Myocyte (in vitro differentiated cells): ENCODE measurements at regions not wholly inside any gene's neighbourhood (a gene's known extent, or its start where the extent isn't known, plus 50 kb on each side); places are given as distances from the start of the nearest gene placed in this dataset.
A peak's percentile ranks its signal among the peaks of the same experiment; 100 is the strongest.
"Not testable (repeated sequence)": the region's sequence is repeated elsewhere in the genome, so short reads cannot be mapped to it uniquely, and the experiment has no call there.

Source experiments
- DNase-seq: peaks from one replicate; pipeline ENCODE4 v3.0.0-alpha.2; 2012; ENCODE audit warnings: low read depth

DNA sequence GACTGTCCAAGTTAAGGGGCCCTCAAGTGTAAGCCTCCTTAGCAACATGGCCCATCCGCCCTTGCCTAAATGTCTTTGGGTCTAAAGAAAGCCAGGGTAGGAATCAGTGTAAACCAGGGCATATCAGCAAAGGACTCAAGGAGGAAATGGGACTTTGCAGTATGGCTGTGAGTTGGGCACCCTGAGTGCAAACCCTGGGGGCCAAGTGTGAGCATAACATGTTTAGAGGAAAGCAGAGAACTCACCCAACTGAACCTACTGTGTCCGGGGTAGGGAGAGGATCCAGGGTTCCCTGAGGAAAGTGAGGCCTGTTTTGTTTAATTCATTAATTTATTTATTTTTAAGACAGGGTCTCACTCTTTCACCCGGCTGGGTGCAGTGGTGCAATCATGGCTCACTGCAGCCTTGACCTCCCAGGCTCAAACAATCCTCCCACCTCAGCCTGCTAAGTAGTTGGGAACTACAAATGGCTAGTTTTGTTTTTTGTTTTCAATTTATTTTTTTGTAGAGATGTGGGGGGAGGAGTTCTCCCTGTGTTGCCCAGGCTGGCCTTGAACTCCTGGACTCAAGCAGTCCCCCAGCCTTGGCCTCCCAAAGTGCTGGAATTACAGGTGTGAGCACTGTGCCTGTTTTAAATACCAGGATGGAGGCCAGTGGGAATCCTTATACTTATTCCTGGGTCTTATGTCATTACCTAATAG, 51.0 kb upstream of the ACTR3 start:
- DNase-seq = no peak

DNA sequence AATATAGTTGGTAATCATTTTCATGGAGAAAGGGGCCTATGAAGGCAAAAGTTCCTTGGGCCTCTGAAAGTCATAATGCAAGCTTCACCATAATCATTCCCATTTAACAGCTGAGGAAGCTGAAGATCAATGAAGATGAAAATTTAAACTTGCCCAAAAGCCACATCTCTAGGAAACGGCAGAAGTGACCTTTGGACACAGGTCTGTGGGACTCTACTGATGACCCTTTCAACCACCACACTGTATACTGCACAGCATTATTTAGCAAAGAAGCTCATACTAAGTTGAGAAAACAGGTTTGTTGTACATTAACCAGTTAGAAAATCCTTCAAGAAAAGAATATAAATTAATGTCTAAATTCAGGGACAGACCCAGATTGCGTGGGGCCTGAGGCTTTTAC, 51.6 kb upstream of the ACTR3 start:
- no peak for DNase-seq

DNA sequence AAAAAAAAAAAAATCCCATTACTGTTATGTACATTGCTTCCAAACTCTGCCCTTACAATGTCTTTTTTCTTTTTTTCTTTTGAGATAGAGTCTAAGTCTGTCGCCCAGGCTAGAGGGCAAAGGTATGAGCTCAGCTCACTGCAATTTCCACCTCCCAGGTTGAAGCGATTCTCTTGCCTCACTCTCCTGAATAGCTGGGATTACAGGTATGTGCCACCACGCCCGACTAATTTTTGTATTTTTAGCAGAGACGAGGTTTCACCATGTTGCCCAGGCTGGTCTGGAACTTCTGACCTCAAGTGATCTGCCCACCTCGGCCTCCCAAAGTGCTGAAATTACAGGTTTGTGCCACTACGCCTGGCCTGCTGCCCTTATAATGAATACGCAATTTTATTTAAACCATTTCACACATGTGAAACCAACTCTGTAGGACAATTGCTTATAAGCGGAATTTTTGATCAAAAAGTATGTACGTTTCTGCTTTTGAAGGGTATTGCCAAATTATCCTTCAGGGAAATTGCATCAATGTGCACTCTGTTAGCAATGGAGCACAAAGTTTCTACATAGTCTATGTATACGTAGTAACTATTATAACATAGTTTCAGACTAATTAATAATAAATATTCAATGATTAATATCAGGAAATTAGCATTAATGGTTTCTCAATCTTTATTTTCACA, 55.7 kb upstream of the ACTR3 start:
- DNase-seq = no peak

DNA sequence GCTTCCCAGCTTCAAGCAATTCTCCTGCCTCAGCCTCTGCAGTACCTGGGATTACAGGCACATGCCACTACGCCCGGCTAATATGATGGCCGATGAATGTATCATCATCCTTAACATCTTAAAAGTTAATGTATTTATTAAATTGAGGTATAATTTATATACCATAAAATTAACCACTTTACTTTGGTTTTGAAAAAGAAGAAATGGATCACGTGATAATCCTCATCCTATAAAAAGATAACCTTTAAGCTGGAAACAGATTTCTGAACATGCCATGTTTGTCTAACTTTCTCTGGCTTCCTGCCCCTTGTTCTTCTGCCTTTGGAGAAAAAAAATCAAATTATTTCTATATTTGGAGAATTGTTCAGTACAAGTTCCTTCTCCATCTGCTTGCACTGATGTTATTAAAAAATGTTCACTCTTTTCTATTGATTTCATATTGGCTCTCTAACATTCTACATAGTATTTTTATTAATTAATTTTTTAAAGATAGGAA, 57.0 kb upstream of the ACTR3 start:
- DNase-seq = no peak

DNA sequence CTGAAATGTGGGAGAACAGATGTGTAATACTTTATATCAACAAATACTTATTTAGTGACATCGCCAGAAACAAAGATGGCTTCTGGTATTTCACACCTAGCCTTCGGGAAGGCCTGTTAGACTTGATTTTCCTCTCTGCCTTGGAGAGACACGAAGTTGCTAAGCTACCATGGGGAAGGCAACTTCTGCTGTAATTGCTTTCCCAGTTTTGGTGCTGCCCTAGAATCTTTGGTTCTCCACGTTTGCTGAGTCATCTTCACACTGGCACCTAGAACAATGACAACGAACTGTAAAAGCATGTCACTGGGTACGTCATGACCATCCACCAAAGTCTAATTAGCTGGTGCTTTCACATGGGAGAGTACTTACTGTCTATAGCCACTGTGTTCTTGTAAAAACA, 58.7 kb upstream of the ACTR3 start:
- peak; percentile 31 for DNase-seq

- no peak for DNase-seq
These were observed 60.1 kb upstream of the ACTR3 start for GRCh38 chr2:113829761-113830160.

DNA sequence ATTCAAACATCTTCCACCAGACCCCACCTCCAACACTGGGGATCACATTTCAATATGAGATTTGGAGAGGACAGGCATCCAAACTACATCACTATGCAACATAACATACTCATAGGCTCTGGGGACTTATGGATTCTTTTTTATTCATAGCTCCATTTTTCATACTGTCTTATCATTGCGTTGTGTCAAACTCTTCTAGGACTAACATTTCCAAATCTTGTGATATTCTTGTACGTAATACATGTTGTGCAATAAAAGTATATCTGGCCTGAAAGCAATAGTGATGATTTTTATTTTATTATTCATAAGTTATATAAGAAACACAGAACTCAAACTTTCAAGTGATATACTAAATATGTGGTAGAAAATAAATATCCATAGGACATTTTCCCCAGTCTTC, 60.6 kb upstream of the ACTR3 start:
- no peak for DNase-seq

GRCh38 chr2:113828049-113828742, 61.7 kb upstream of the ACTR3 start:
- DNase-seq = no peak

DNA sequence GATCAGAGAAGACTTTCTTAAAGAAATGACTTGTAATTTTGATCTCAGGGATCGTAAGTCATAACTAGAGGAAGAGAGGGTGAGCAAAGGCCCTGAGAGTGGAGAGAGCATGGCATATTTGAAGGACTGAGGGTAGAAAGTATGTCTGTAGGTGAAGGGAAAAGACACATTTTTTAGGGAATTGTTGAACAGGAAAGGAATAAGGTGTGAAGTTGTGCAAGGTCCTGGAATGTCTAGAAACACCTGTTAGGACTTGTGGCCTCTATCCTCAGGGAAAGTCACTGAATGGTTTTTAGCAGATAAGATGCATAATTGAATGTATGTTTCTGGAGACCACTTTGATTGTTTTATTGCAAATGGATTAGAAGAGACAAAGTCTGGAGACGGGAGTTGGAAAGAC, 62.5 kb upstream of the ACTR3 start:
- DNase-seq = no peak

DNA sequence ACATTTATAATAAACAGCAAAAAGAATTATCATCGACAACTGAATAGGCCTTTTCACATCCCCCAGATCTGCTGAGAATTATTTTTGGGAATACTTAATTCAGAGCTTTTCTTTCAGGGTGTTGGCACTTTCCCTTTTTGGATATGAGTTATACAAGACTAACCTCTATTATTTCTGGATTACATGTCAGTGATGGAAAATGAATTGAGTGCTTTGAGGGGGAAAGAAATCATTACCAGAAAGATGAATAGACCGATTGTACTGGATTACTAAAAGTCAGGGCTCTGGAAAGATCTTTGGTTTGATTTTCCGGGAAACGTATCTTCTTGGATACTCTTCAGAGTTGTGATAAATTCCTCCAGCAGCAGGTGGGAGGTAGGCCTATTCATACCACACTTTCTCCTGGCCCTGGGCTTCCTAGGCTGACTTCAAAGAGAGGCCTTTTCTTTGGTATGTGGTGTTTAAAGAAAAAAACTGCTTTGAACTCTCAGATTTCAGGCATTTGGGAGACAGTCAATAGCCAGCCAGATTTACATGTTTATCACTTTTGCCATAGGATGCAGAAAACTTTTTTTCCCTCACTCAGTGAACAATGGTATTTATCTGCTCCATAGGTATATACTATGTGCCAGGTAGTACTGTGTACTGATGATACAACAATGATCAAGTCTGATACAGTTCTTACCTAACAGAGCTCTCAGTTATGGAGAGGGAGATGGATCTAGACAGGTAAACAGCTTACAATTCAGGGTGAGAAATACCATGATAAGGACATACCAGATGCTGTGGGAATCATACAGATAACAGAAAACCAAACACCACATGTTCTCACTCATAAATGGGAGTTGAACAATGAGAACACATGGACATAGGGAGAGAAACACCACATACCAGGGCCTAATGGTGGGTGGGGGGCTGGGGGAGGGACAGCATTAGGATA, 63.3 kb upstream of the ACTR3 start:
- DNase-seq = no peak

GRCh38 chr2:113823716-113824595, 65.9 kb upstream of the ACTR3 start:
- DNase-seq = no peak

- DNase-seq = no peak
These were observed 65.8 kb upstream of the SLC35F5 start for GRCh38 chr2:113822087-113822815.

- peak; percentile 73 for DNase-seq
These were observed 62.0 kb upstream of the SLC35F5 start for GRCh38 chr2:113818382-113818951.

DNA sequence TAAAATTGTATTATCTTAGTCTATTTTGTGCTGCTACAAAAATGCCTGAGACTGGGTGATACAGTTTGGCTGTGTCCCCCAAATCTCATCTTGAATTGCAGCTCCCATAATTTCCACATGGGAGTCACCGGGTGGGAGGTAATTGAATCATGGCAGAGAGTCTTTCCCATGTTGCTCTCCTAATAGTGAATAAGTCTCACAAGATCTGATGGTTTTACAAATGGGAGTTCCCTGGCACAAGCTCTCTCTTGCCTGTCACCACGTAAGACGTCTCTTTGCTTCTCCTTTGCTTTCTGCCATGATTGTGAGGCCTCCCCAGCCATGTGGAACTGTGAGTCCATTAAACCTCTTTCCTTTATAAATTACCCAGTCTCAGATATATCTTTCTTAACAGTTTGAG, 57.0 kb upstream of the SLC35F5 start:
- not testable (repeated sequence) for DNase-seq

- DNase-seq = no peak
These were observed 55.8 kb upstream of the SLC35F5 start for GRCh38 chr2:113812204-113812603.

- DNase-seq = no peak
These were observed 52.8 kb upstream of the SLC35F5 start for GRCh38 chr2:113809076-113809736.

GRCh38 chr2:113807721-113808120, 51.3 kb upstream of the SLC35F5 start:
- no peak for DNase-seq

GRCh38 chr2:113806217-113806913, 49.9 kb upstream of the SLC35F5 start:
- DNase-seq = no peak
